Keratinocyte (primary cell): ENCODE measurements at regions not wholly inside any gene's neighbourhood (a gene's known extent, or its start where the extent isn't known, plus 50 kb on each side); places are given as distances from the start of the nearest gene placed in this dataset.

Experiments
- DNase-seq: peaks from one replicate; pipeline ENCODE4 v3.0.0-alpha.2; 2011; ENCODE audit warnings: low read depth, missing footprints, low spot score
- FAIRE-seq: peaks from 2 replicates; lab custom pipeline; 2011; peaks lifted over from hg19 to GRCh38; lab: Jason Lieb, UNC
- H2AFZ ChIP-seq: 2 replicates; pipeline ENCODE4 v1.6.0; 2012; ENCODE audit warnings: low read length, control low read depth, inconsistent platforms; ENCODE audit not compliant: control insufficient read depth
- H3K27ac ChIP-seq: 2 replicates; pipeline ENCODE4 v1.5.1; 2011; ENCODE audit warnings: low read length; ENCODE audit not compliant: control insufficient read depth, insufficient read depth
- H3K27me3 ChIP-seq: 3 replicates; pipeline ENCODE4 v1.6.0; 2011; ENCODE audit warnings: low read length; ENCODE audit not compliant: control insufficient read depth, insufficient read depth; ENCODE audit errors: extremely low read depth
- H3K36me3 ChIP-seq, 2 experiments: 2 replicates in 1 of 2; 3 replicates in 1 of 2; pipeline ENCODE4 v1.5.1; 2011; ENCODE audit warnings: low read length in 2 of 2, mild to moderate bottlenecking in 1 of 2; ENCODE audit not compliant: control insufficient read depth in 2 of 2, insufficient read depth in 2 of 2; ENCODE audit errors: extremely low read depth in 1 of 2
- H3K4me1 ChIP-seq: 3 replicates; pipeline ENCODE4 v1.5.1; 2011; ENCODE audit warnings: low read length; ENCODE audit not compliant: control insufficient read depth, insufficient read depth; ENCODE audit errors: extremely low read depth
- H3K4me2 ChIP-seq: 3 replicates; pipeline ENCODE4 v1.6.0; 2011; ENCODE audit warnings: low read depth, low read length; ENCODE audit not compliant: control insufficient read depth, insufficient read depth; ENCODE audit errors: extremely low read depth
- H3K4me3 ChIP-seq, 3 experiments: fragments of 200-600 bp in 1 of 3; sonication (generic) in 1 of 3; 2 replicates in 2 of 3; 3 replicates in 1 of 3; pipeline ENCODE4 v1.5.1; 2011 to 2016; ENCODE audit warnings: low read length in 3 of 3, mild to moderate bottlenecking in 3 of 3, control low read depth in 2 of 3, inconsistent platforms in 1 of 3, low read depth in 1 of 3, mixed read lengths in 1 of 3, mixed run types in 1 of 3, moderate library complexity in 1 of 3; ENCODE audit not compliant: control insufficient read depth in 2 of 3, insufficient read depth in 2 of 3; ENCODE audit errors: extremely low read depth in 1 of 3
- H3K79me2 ChIP-seq: 2 replicates; pipeline ENCODE4 v1.6.0; 2012; ENCODE audit warnings: low read length; ENCODE audit not compliant: control insufficient read depth, insufficient read depth
- H3K9ac ChIP-seq: 3 replicates; pipeline ENCODE4 v1.6.0; 2011; ENCODE audit warnings: low read length; ENCODE audit not compliant: control insufficient read depth, insufficient read depth; ENCODE audit errors: extremely low read depth
- H3K9me1 ChIP-seq: 3 replicates; pipeline ENCODE4 v1.6.0; 2011; ENCODE audit warnings: low read length; ENCODE audit not compliant: control insufficient read depth, insufficient read depth; ENCODE audit errors: extremely low read depth
- H3K9me3 ChIP-seq: 2 replicates; pipeline ENCODE4 v1.5.1; 2012; ENCODE audit warnings: low read depth, low read length; ENCODE audit not compliant: control insufficient read depth
- H4K20me1 ChIP-seq: 3 replicates; pipeline ENCODE4 v1.6.0; 2011; ENCODE audit warnings: low read length; ENCODE audit not compliant: control insufficient read depth, insufficient read depth; ENCODE audit errors: extremely low read depth
- CTCF ChIP-seq, 3 experiments: IDR thresholded peaks in 1 of 3; conservative IDR thresholded peaks in 1 of 3; optimal IDR thresholded peaks in 1 of 3; 2 replicates in 2 of 3; 3 replicates in 1 of 3; pipeline versions ENCODE3 to v1.5.1; 2011; ENCODE audit warnings: low read length in 3 of 3, mild to moderate bottlenecking in 3 of 3, moderate library complexity in 2 of 3, control low read depth in 1 of 3, inconsistent platforms in 1 of 3; ENCODE audit not compliant: insufficient read depth in 2 of 3; ENCODE audit errors: extremely low read depth in 1 of 3
- EZH2 ChIP-seq: IDR thresholded peaks from one replicate; pipeline ENCODE4 v1.6.1; 2012; ENCODE audit warnings: inconsistent platforms, mild to moderate bottlenecking, low read length, moderate library complexity
- dilution Hi-C: fragments of 300-500 bp; cut with MboI; formaldehyde crosslinking; loops from one replicate; pipeline ENCODE4 v1.7.0; 2020; ENCODE audit warnings: low sequenced_read_pairs; ENCODE audit not compliant: extremely low pct_ligation_motif_present

GRCh38 chr4:38330321-38330720 is 333.7 kb upstream of the KLF3 start:
- no peak for FAIRE-seq
- Histone ChIP-seq H3K4me2 (no peak overlapping the region), H3K27ac (no peak overlapping the region), H3K27me3 (no peaks in the 10 kb centered on the region), H3K4me3 (no peak overlapping the region), H3K4me1 (peaks cover 9% of the 10 kb centered on the region), H3K36me3 (no peaks in the 10 kb centered on the region), H4K20me1 (no peaks in the 10 kb centered on the region), H2AFZ (no peak overlapping the region), H3K9me3 (no peaks in the 10 kb centered on the region), H3K9me1 (no peaks in the 10 kb centered on the region), H3K9ac (no peak overlapping the region), H3K79me2 (no peaks in the 10 kb centered on the region)
- no peak for DNase-seq
- dilution Hi-C loops: no loop called here
- TF ChIP-seq EZH2: no peak

GRCh38 chr4:38330936-38331335 is 333.1 kb upstream of the KLF3 start:
- Histone ChIP-seq H2AFZ (no peak overlapping the region), H3K36me3 (no peaks in the 10 kb centered on the region), H3K4me2 (no peak overlapping the region), H3K4me3 (no peak overlapping the region), H3K27ac (no peak overlapping the region), H3K79me2 (no peaks in the 10 kb centered on the region), H4K20me1 (no peaks in the 10 kb centered on the region), H3K27me3 (no peaks in the 10 kb centered on the region), H3K9me1 (no peaks in the 10 kb centered on the region), H3K9me3 (no peaks in the 10 kb centered on the region), H3K4me1 (peaks cover 9% of the 10 kb centered on the region), H3K9ac (no peak overlapping the region)
- FAIRE-seq: no peak
- no peak for DNase-seq
- dilution Hi-C loops: no loop called here
- TF ChIP-seq CTCF (optimal IDR thresholded peaks at IDR 0.05 in 1 of 3, IDR thresholded peaks at IDR 0.05 in 1 of 3, conservative IDR thresholded peaks at IDR 0.05 in 1 of 3; ENCODE audit: extremely low read depth in 1 of 3, insufficient read depth in 2 of 3, low read length in 3 of 3): no peak
- no peak for TF ChIP-seq EZH2

GRCh38 chr4:38332699-38333098 is 331.3 kb upstream of the KLF3 start:
- no peak for DNase-seq
- dilution Hi-C loops: no loop called here
- H2AFZ ChIP-seq: no peak overlapping the region
- no peak for FAIRE-seq
- no peaks in the 10 kb centered on the region for H3K9me3 ChIP-seq
- peaks cover 9% of the 10 kb centered on the region for H3K4me1 ChIP-seq
- no peak overlapping the region for H3K27ac ChIP-seq
- H3K9me1 ChIP-seq: no peaks in the 10 kb centered on the region
- no peaks in the 10 kb centered on the region for H3K36me3 ChIP-seq
- H3K4me2 ChIP-seq: no peak overlapping the region
- H3K79me2 ChIP-seq: no peaks in the 10 kb centered on the region
- H3K4me3 ChIP-seq: no peak overlapping the region
- H3K9ac ChIP-seq: no peak overlapping the region
- no peaks in the 10 kb centered on the region for H3K27me3 ChIP-seq
- no peaks in the 10 kb centered on the region for H4K20me1 ChIP-seq
- TF ChIP-seq EZH2 (no peak), CTCF (optimal IDR thresholded peaks at IDR 0.05 in 1 of 3, IDR thresholded peaks at IDR 0.05 in 1 of 3, conservative IDR thresholded peaks at IDR 0.05 in 1 of 3; ENCODE audit: extremely low read depth in 1 of 3, insufficient read depth in 2 of 3, low read length in 3 of 3) (no peak)
